MCF 10A (cell line): ENCODE measurements at regions not wholly inside any gene's neighbourhood (a gene's known extent, or its start where the extent isn't known, plus 50 kb on each side); places are given as distances from the start of the nearest gene placed in this dataset.
"Not testable (repeated sequence)": the region's sequence is repeated elsewhere in the genome, so short reads cannot be mapped to it uniquely, and the experiment has no call there.

Experiments used
- BruUV-seq: library from RNA; stranded (reverse); fragments of 400-500 nt; replicated peaks from 2 replicates; lab custom pipeline; 2021; lab: Mats Ljungman, UMichigan
- CTCF ChIA-PET: fragments of 300-600 bp; sonication (Branson Sonifier 250); formaldehyde crosslinking; extraction: SDS; loops from one replicate; lab custom pipeline; 2021; ENCODE audit warnings: antibody characterized with exemption, inconsistent platforms; lab: Yijun Ruan, JAX
- POLR2A ChIA-PET: fragments of 300-600, 350-650 bp; sonication (Branson Sonifier 250); formaldehyde crosslinking; extraction: SDS; loops from one replicate; lab custom pipeline; 2020; ENCODE audit warnings: antibody characterized with exemption, inconsistent platforms; lab: Yijun Ruan, JAX
- DNase-seq: peaks from one replicate; pipeline ENCODE4 v3.0.0-alpha.2; 2018; ENCODE audit not compliant: unreplicated experiment
- H3K27ac Mint-ChIP-seq: one replicate; pipeline ENCODE4 v1.8.0; 2022; ENCODE audit warnings: mild to moderate bottlenecking, low read depth, mixed read lengths; ENCODE audit not compliant: unreplicated experiment
- H3K27me3 Mint-ChIP-seq: one replicate; pipeline ENCODE4 v1.8.0; 2022; ENCODE audit warnings: mixed read lengths; ENCODE audit not compliant: insufficient read depth, unreplicated experiment
- H3K36me3 Mint-ChIP-seq: one replicate; pipeline ENCODE4 v1.8.0; 2022; ENCODE audit warnings: mild to moderate bottlenecking, moderate library complexity, mixed read lengths; ENCODE audit not compliant: insufficient read depth, unreplicated experiment
- H3K4me1 Mint-ChIP-seq: one replicate; pipeline ENCODE4 v1.8.0; 2022; ENCODE audit warnings: mixed read lengths; ENCODE audit not compliant: insufficient read depth, unreplicated experiment
- H3K4me3 Mint-ChIP-seq: one replicate; pipeline ENCODE4 v1.8.0; 2022; ENCODE audit warnings: mild to moderate bottlenecking, moderate library complexity, mixed read lengths; ENCODE audit not compliant: unreplicated experiment
- H3K9me3 Mint-ChIP-seq: one replicate; pipeline ENCODE4 v1.8.0; 2022; ENCODE audit warnings: mixed read lengths; ENCODE audit not compliant: unreplicated experiment
- CTCF ChIP-seq: fragments of 200-600 bp; IDR thresholded peaks from one replicate; pipeline ENCODE4 v1.8.0; 2022; ENCODE audit warnings: antibody characterized with exemption, mild to moderate bottlenecking; ENCODE audit not compliant: unreplicated experiment
- intact Hi-C: fragments of 100-400 bp; cut with micrococcal nuclease; formaldehyde crosslinking; loops from 2 replicates; pipeline ENCODE4 v1.14.1; 2022

- no TSS peak for BruUV-seq
- Mint-ChIP-seq H3K27ac (no peak overlapping the region), H3K4me1 (no peaks in the 10 kb centered on the region), H3K9me3 (no peaks in the 10 kb centered on the region), H3K27me3 (no peaks in the 10 kb centered on the region), H3K4me3 (no peak overlapping the region), H3K36me3 (no peaks in the 10 kb centered on the region)
- ChIA-PET POLR2A (no interaction called here), CTCF (interaction anchor here (0.6 kb wide), 1 partner anchor 44 kb away, joined by 4 read pairs; no protein-coding TSS in a partner anchor)
- TF ChIP-seq CTCF = no peak
- DNase-seq = no peak
- intact Hi-C loops = no loop called here
Measured at GRCh38 chrX:65837875-65838549, 170.6 kb downstream of the MSN start.

- intact Hi-C loops = no loop called here
- TF ChIP-seq CTCF = no peak
- no peak overlapping the region for H3K27ac Mint-ChIP-seq
- H3K36me3 Mint-ChIP-seq = no peaks in the 10 kb centered on the region
- no TSS peak for BruUV-seq
- H3K9me3 Mint-ChIP-seq = peaks cover 3% of the 10 kb centered on the region
- CTCF ChIA-PET = no interaction called here
- no peak for DNase-seq
- no peaks in the 10 kb centered on the region for H3K4me1 Mint-ChIP-seq
- no peaks in the 10 kb centered on the region for H3K27me3 Mint-ChIP-seq
- POLR2A ChIA-PET = interaction anchor here (0.7 kb wide), 1 partner anchor 73 kb away, joined by 3 read pairs; no protein-coding TSS in a partner anchor
- no peak overlapping the region for H3K4me3 Mint-ChIP-seq
Measured at GRCh38 chrX:65831268-65831667, 163.8 kb downstream of the MSN start.

GRCh38 chrX:65828599-65828998 lies 161.1 kb downstream of the MSN start:
- intact Hi-C loops = no loop called here
- ChIA-PET CTCF (no interaction called here), POLR2A (interaction anchor here (1.3 kb wide), 1 partner anchor 83 kb away, joined by 3 read pairs; no protein-coding TSS in a partner anchor)
- Mint-ChIP-seq H3K36me3 (no peaks in the 10 kb centered on the region), H3K4me3 (no peak overlapping the region), H3K4me1 (no peaks in the 10 kb centered on the region), H3K27me3 (no peaks in the 10 kb centered on the region), H3K27ac (no peak overlapping the region), H3K9me3 (peaks cover 13% of the 10 kb centered on the region)
- DNase-seq = no peak
- BruUV-seq = no TSS peak
- no peak for TF ChIP-seq CTCF

- CTCF ChIA-PET, H3K27me3 Mint-ChIP-seq, H3K27ac Mint-ChIP-seq, H3K4me1 Mint-ChIP-seq, H3K36me3 Mint-ChIP-seq, H3K4me3 Mint-ChIP-seq, POLR2A ChIA-PET, DNase-seq, BruUV-seq, intact Hi-C loops: not testable (repeated sequence)
- H3K9me3 Mint-ChIP-seq = peaks cover 23% of the 10 kb centered on the region
Measured at GRCh38 chrX:65825226-65825625, 157.8 kb downstream of the MSN start.
